Astrocyte (in vitro differentiated cells and primary cell): ENCODE measurements at regions not wholly inside any gene's neighbourhood (a gene's known extent, or its start where the extent isn't known, plus 50 kb on each side); places are given as distances from the start of the nearest gene placed in this dataset.

Source experiments
- EZH2 ChIP-seq: IDR thresholded peaks from 2 replicates; pipeline ENCODE4 v1.6.1; 2012; ENCODE audit warnings: mild to moderate bottlenecking, low read length, inconsistent platforms; ENCODE audit not compliant: insufficient read depth
- TF ChIP-seq, protein P1 (sequence below): IDR thresholded peaks from 2 replicates; pipeline ENCODE4 v1.5.1; 2011; ENCODE audit warnings: low read depth, mild to moderate bottlenecking, inconsistent platforms, low read length, moderate library complexity; ENCODE audit not compliant: insufficient read depth

DNA sequence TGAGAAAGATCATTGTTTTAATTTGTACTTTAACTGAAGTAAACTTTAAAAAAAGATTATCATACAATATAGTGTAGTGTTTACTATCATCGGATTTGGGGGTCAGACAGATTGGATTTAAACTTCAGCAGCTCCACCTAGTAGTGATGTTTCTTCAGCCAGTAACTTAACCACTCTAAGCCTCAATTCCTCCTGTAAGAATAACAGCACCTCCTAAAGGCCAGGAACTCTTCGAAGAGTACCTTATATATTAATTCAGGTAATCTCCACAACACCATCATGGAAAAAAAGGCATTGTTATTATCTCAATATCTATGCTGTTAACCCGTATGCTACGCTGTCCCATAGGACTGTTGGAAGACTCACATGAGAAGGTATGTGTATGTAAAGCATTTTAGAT, 69.0 kb upstream of the DLGAP1 start:
- TF ChIP-seq, protein P1, sequence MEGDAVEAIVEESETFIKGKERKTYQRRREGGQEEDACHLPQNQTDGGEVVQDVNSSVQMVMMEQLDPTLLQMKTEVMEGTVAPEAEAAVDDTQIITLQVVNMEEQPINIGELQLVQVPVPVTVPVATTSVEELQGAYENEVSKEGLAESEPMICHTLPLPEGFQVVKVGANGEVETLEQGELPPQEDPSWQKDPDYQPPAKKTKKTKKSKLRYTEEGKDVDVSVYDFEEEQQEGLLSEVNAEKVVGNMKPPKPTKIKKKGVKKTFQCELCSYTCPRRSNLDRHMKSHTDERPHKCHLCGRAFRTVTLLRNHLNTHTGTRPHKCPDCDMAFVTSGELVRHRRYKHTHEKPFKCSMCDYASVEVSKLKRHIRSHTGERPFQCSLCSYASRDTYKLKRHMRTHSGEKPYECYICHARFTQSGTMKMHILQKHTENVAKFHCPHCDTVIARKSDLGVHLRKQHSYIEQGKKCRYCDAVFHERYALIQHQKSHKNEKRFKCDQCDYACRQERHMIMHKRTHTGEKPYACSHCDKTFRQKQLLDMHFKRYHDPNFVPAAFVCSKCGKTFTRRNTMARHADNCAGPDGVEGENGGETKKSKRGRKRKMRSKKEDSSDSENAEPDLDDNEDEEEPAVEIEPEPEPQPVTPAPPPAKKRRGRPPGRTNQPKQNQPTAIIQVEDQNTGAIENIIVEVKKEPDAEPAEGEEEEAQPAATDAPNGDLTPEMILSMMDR, result no peak
- TF ChIP-seq EZH2, result no peak
